Type B pancreatic cell (in vitro differentiated cells): ENCODE measurements at regions not wholly inside any gene's neighbourhood (a gene's known extent, or its start where the extent isn't known, plus 50 kb on each side); places are given as distances from the start of the nearest gene placed in this dataset.

Experiments used
- DNase-seq: peaks from one replicate; pipeline ENCODE4 v3.0.0; 2021; ENCODE audit warnings: mixed read lengths; ENCODE audit not compliant: unreplicated experiment; ENCODE audit errors: extremely low spot score
- H3K27ac Mint-ChIP-seq: 2 replicates; pipeline ENCODE4 v1.8.0; 2021; ENCODE audit warnings: mild to moderate bottlenecking, mixed read lengths
- H3K27me3 Mint-ChIP-seq: 2 replicates; pipeline ENCODE4 v1.8.0; 2021; ENCODE audit warnings: mixed read lengths
- H3K36me3 Mint-ChIP-seq: 2 replicates; pipeline ENCODE4 v1.8.0; 2021; ENCODE audit warnings: mixed read lengths
- H3K4me1 Mint-ChIP-seq: one replicate; pipeline ENCODE4 v1.8.0; 2021; ENCODE audit warnings: mixed read lengths; ENCODE audit not compliant: unreplicated experiment
- H3K4me3 Mint-ChIP-seq: 2 replicates; pipeline ENCODE4 v1.8.0; 2021; ENCODE audit warnings: mild to moderate bottlenecking, mixed read lengths
- H3K9me3 Mint-ChIP-seq: 2 replicates; pipeline ENCODE4 v1.8.0; 2021; ENCODE audit warnings: mixed read lengths
- CTCF ChIP-seq: fragments of 200-600 bp; sonication (generic); conservative IDR thresholded peaks from 2 replicates; pipeline ENCODE4 v1.5.0; 2021; ENCODE audit warnings: antibody characterized with exemption, mild to moderate bottlenecking

GRCh38 chr20:60113024-60113724 lies 155.0 kb downstream of the CDH26 start:
- no peak overlapping the region for H3K4me3 Mint-ChIP-seq
- no peak for DNase-seq
- TF ChIP-seq CTCF: no peak
- H3K9me3 Mint-ChIP-seq: no peaks in the 10 kb centered on the region
- H3K27me3 Mint-ChIP-seq: peaks cover 13% of the 10 kb centered on the region
- H3K27ac Mint-ChIP-seq: no peak overlapping the region
- H3K36me3 Mint-ChIP-seq: no peaks in the 10 kb centered on the region
- peaks cover 4% of the 10 kb centered on the region for H3K4me1 Mint-ChIP-seq

- no peaks in the 10 kb centered on the region for H3K9me3 Mint-ChIP-seq
These were observed 155.5 kb downstream of the CDH26 start for GRCh38 chr20:60113771-60114170.

GRCh38 chr20:60115451-60115850 lies 157.2 kb downstream of the CDH26 start:
- Mint-ChIP-seq H3K27ac (no peak overlapping the region), H3K4me3 (no peak overlapping the region), H3K27me3 (peaks cover 22% of the 10 kb centered on the region), H3K36me3 (no peaks in the 10 kb centered on the region), H3K9me3 (no peaks in the 10 kb centered on the region), H3K4me1 (peaks cover 4% of the 10 kb centered on the region)
- no peak for TF ChIP-seq CTCF
- no peak for DNase-seq

More at GRCh38 chr20:60113771-60114170, 155.5 kb downstream of the CDH26 start:
- no peak for TF ChIP-seq CTCF
- Mint-ChIP-seq H3K36me3 (no peaks in the 10 kb centered on the region), H3K27ac (no peak overlapping the region), H3K4me3 (no peak overlapping the region), H3K4me1 (peaks cover 4% of the 10 kb centered on the region), H3K27me3 (peaks cover 19% of the 10 kb centered on the region)
- no peak for DNase-seq

GRCh38 chr20:60116128-60116909 lies 158.1 kb downstream of the CDH26 start:
- Mint-ChIP-seq H3K27ac (no peak overlapping the region), H3K4me1 (peaks cover 4% of the 10 kb centered on the region), H3K27me3 (peaks cover 26% of the 10 kb centered on the region), H3K4me3 (no peak overlapping the region), H3K36me3 (no peaks in the 10 kb centered on the region), H3K9me3 (no peaks in the 10 kb centered on the region)
- no peak for DNase-seq
- no peak for TF ChIP-seq CTCF

GRCh38 chr20:60117065-60117464 lies 158.8 kb downstream of the CDH26 start:
- Mint-ChIP-seq H3K36me3 (no peaks in the 10 kb centered on the region), H3K27me3 (peaks cover 30% of the 10 kb centered on the region), H3K4me3 (no peak overlapping the region), H3K9me3 (no peaks in the 10 kb centered on the region), H3K27ac (no peak overlapping the region), H3K4me1 (peaks cover 4% of the 10 kb centered on the region)
- TF ChIP-seq CTCF: no peak
- no peak for DNase-seq
